ENCODE measurements at regions not wholly inside any gene's neighbourhood (a gene's known extent, or its start where the extent isn't known, plus 50 kb on each side); places are given as distances from the start of the nearest gene placed in this dataset.

GRCh38 chr13:47019977-47020376 is 123.1 kb upstream of the HTR2A start:
- no peak for DNase-seq

- no peak for DNase-seq
Measured at GRCh38 chr13:47017476-47017875, 120.6 kb upstream of the HTR2A start.

GRCh38 chr13:47008318-47008717 is 111.5 kb upstream of the HTR2A start:
- DNase-seq, result no peak

- DNase-seq, result no peak
Measured at GRCh38 chr13:47005756-47006414, 109.0 kb upstream of the HTR2A start.

- no peak for DNase-seq
Measured at GRCh38 chr13:47004540-47004939, 107.7 kb upstream of the HTR2A start.

GRCh38 chr13:47004027-47004426 is 107.2 kb upstream of the HTR2A start:
- no peak for DNase-seq

GRCh38 chr13:47000165-47000564 is 103.3 kb upstream of the HTR2A start:
- DNase-seq, result no peak

GRCh38 chr13:46996316-46997030 is 99.6 kb upstream of the HTR2A start:
- DNase-seq, result no peak

- DNase-seq, result no peak
Measured at GRCh38 chr13:46995874-46996273, 99.0 kb upstream of the HTR2A start.

- no peak for DNase-seq
Measured at GRCh38 chr13:46994492-46994891, 97.6 kb upstream of the HTR2A start.

GRCh38 chr13:46992383-46992952 is 95.6 kb upstream of the HTR2A start:
- DNase-seq, result no peak

GRCh38 chr13:46983881-46984280 is 87.0 kb upstream of the HTR2A start:
- DNase-seq, result no peak

GRCh38 chr13:46982856-46983582 is 86.2 kb upstream of the HTR2A start:
- DNase-seq, result no peak

GRCh38 chr13:46975173-46975572 is 78.3 kb upstream of the HTR2A start:
- no peak for DNase-seq

- DNase-seq, result no peak
Measured at GRCh38 chr13:46968450-46968849, 71.6 kb upstream of the HTR2A start.

- no peak for DNase-seq
Measured at GRCh38 chr13:46964789-46965527, 68.1 kb upstream of the HTR2A start.

GRCh38 chr13:46963904-46964303 is 67.1 kb upstream of the HTR2A start:
- no peak for DNase-seq

- no peak for DNase-seq
Measured at GRCh38 chr13:46962281-46962941, 65.6 kb upstream of the HTR2A start.

- DNase-seq, result no peak
Measured at GRCh38 chr13:46961719-46962118, 64.9 kb upstream of the HTR2A start.

- no peak for DNase-seq
Measured at GRCh38 chr13:46953941-46954340, 57.1 kb upstream of the HTR2A start.

- no peak for DNase-seq
Measured at GRCh38 chr13:46953331-46953730, 56.5 kb upstream of the HTR2A start.

GRCh38 chr13:46951516-46951915 is 54.7 kb upstream of the HTR2A start:
- no peak for DNase-seq
